VCaP (cell line): ENCODE measurements at regions not wholly inside any gene's neighbourhood (a gene's known extent, or its start where the extent isn't known, plus 50 kb on each side); places are given as distances from the start of the nearest gene placed in this dataset.

ENCODE experiments used
- H3K27ac ChIP-seq: fragments of 450-650 bp; 2 replicates; pipeline ENCODE4 v1.5.1; 2017
- TF ChIP-seq, protein P1 (sequence below): fragments of 450-650 bp; conservative IDR thresholded peaks from 2 replicates; pipeline ENCODE4 v1.5.1; 2017; ENCODE audit warnings: mild to moderate bottlenecking, moderate library complexity

DNA sequence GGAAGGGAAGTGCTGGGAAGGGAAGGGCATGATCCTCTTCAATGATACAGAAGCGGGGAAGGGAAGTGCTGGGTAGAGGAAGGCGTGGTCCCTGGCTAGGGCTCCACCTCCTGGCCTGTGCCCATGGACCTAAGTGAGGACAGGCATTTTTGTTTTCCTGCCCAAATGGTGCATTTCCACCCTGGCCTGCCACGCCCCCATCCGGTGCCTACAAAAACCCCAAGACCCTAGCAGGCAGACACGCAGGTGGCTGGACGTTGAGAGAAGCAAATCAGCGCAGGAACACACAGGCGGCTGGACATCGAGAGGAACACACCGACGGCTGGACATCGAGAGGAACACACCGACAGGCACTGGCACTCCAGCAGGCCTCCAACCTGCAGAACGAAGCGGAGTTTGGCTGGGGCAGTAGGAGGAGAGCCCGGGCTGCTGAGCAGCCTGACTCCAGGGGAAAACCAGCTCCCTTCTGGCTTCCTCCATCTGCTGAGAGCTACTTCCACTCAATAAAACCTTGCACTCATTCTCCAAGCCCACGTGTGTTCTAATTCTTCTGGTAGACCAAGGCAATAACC is 628.3 kb downstream of the BUD13 start:
- TF ChIP-seq, protein P1, sequence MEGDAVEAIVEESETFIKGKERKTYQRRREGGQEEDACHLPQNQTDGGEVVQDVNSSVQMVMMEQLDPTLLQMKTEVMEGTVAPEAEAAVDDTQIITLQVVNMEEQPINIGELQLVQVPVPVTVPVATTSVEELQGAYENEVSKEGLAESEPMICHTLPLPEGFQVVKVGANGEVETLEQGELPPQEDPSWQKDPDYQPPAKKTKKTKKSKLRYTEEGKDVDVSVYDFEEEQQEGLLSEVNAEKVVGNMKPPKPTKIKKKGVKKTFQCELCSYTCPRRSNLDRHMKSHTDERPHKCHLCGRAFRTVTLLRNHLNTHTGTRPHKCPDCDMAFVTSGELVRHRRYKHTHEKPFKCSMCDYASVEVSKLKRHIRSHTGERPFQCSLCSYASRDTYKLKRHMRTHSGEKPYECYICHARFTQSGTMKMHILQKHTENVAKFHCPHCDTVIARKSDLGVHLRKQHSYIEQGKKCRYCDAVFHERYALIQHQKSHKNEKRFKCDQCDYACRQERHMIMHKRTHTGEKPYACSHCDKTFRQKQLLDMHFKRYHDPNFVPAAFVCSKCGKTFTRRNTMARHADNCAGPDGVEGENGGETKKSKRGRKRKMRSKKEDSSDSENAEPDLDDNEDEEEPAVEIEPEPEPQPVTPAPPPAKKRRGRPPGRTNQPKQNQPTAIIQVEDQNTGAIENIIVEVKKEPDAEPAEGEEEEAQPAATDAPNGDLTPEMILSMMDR: no peak
- H3K27ac ChIP-seq: no peak overlapping the region

DNA sequence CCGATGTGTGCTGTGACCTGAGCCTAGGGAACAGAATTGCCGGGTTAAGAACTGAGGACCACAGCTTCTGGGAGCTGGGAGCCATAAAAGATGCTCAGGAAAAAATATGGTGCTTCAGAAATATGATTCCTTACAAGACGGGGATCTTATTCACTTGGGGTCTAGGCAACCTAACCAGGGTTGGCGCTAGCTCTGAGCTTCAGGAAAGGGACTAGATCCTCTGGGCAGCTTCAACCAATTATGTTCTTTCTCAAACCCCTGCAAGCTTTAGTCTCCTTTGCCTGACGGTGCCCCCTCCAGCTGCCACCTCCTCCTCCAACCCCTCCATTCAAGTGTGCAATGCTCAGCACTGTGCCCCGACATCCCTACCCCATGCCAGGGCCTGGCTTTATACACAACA is 634.1 kb upstream of the CADM1 start:
- H3K27ac ChIP-seq: no peak overlapping the region
- TF ChIP-seq, protein P1: no peak

DNA sequence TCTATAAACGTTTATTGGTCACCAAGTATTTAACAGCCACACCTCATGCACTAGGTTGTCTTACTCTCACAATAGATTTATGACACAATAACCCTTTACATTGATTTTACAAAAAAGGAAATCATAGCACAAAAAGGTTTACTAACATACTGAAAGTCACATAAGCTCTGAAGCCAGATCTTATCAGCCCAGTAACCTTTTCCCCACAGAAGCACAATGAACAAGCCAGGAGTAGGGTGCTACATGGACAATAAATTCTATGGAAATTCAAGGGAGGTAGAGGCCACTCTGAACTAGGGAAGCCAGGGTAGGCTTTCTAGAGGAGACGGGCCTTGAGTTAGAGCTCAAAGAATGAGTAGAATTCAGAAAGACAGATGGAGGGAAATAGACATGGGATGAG is 633.5 kb upstream of the CADM1 start:
- TF ChIP-seq, protein P1: no peak
- no peak overlapping the region for H3K27ac ChIP-seq

DNA sequence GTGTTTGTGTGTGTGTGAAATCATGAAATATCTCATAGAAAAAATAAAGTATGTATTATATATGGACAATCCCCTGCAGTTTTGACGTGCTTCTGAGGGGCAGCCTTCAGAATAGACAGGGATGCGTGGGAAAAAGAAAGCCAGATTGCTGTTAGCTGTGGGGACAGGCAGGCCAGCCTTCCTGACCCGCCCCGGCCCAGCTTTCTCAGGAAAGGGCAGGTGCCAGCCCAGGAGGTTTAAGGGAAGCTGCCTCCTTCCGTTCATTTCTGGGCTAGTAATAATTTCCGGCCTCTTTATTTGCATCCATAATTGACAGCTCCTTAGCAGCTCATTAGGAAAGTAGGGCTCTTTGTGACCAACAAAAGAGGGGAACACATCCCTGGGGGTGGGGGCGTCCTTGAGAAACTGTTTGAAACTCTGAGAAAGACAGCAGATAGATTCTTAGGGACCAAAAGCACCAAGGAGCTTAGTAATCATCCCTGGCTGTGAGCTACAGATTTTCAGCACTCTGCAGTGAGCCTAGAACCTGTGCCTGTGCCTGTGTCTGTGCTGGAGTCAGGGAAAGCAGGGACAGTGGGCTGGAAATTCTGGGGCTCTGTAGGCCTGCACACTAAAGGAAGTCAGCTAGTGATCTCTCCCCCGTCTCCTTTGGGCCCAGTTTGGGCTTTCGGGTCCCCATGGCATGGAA is 632.9 kb upstream of the CADM1 start:
- TF ChIP-seq, protein P1: no peak
- H3K27ac ChIP-seq: no peak overlapping the region

DNA sequence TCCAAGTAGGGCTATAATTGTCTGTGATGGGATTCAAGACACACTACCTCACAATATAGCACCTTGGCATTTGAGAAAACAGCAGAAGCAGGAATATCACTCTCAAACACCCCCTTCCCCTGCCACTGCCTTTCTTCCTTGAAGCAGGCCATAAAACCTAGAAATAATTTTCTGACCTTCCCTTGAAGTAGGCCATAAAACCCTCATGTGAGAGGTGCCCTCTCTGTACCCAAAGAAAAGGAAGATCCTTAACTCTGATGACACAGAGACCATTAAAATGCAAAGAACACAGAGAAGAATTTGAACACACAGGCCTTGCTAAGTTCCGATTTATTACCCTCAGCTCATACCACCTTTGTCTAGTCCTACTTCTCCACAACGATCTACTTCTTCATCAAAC is 631.7 kb upstream of the CADM1 start:
- no peak overlapping the region for H3K27ac ChIP-seq
- TF ChIP-seq, protein P1: no peak

DNA sequence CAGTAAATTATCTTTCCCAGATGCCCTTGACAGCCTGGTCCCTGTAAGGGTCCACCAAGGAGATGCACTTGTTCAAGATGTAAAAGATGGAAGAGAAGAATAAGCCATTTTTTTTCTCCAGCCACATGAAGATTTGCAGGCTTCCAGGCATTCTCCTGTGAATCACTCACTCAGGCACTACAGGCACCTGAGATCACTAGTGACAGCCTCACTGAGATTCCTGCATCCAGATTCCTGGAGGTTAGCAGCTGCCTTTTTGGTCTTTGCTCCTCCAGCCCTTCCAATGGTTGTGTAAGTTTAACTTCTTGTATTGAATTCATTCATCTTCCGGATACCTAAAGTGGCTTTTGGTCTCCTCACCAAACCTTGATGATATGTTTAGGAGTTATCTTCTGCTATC is 630.2 kb upstream of the CADM1 start:
- H3K27ac ChIP-seq: no peak overlapping the region
- TF ChIP-seq, protein P1: no peak

DNA sequence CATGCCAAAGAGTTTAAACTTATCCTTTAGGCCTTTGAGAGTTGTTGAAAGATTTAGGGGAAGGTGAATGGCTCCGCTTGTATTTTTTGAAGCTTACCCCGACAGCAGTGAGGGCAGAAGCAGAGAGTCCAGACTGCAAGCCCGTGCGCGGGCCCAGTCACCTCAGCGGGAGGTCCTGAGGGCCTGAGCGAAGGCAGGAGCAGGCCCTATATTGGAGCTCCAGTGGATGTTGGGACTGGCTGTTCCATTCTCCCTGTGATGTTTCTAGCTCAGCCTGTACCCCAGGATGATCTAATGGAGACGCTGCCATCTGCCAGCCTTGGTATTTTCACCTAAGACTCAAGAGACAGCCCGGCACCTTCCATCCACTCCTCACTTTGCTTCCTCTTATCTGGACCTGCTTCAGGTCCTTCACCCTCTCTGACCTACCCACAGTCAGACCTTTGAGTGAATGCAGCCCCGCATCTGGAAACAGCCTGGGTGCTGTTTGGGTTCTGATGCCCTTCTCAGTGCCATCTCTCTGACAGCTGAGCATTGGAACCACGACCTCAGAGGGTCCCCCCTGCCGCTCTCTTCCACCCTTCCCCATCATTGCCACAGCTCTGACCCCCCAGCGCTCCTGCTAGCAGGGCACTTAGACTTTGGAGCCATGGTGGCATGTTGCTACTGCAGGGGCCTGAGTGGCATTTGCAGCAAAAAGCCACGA is 628.2 kb upstream of the CADM1 start:
- TF ChIP-seq, protein P1: no peak

More for the DNA sequence above, 628.2 kb upstream of the CADM1 start:
- H3K27ac ChIP-seq: no peak overlapping the region
